SW480 (cell line): ENCODE measurements at regions not wholly inside any gene's neighbourhood (a gene's known extent, or its start where the extent isn't known, plus 50 kb on each side); places are given as distances from the start of the nearest gene placed in this dataset.

ENCODE experiments used
- DNase-seq: peaks from one replicate; pipeline ENCODE4 v3.0.0-alpha.2; 2016; ENCODE audit warnings: low spot score

DNA sequence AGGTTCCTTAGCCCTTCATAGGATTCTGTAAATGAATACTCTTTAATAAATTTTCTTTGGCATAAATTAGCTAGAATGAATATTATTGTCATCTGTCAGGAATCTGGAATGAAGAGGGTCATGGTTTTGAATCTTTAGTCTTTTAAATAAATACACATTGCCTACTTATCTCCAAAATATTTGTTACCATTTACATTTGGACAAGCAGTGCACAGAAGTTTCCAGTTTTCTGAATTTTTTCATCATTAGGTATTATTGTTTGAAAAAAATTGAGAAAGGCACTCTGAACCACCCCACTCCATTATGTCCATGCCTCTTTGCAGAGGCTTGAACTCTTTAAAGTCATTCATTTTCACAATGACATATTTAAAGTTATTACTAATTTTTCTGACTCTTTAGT, 549.0 kb upstream of the LUZP2 start:
- DNase-seq = no peak

- DNase-seq = no peak
Observed at GRCh38 chr11:23948851-23949250, 548.0 kb upstream of the LUZP2 start.

- no peak for DNase-seq
Observed at GRCh38 chr11:23953951-23954710, 542.7 kb upstream of the LUZP2 start.

- no peak for DNase-seq
Observed at GRCh38 chr11:23954730-23955129, 542.1 kb upstream of the LUZP2 start.

DNA sequence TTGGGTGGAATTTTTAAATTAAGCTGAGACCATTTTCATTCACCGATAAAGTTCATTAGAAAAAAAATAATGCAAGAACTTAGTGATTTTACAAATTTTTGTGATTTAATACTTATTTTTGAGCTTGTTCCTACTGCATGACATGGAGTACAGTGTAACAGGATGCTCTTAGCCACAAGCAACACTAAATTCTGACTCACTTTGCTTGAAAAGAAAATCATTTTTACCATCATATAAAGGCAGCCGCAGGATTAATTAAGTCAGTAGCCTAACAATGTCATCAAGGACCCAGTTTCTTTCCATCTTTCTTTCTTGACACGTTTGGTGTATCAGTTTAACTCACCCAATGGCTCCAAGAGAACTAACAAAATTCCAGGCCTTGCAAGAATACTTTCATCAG, 540.3 kb upstream of the LUZP2 start:
- no peak for DNase-seq

GRCh38 chr11:23957314-23957713, 539.5 kb upstream of the LUZP2 start:
- no peak for DNase-seq

DNA sequence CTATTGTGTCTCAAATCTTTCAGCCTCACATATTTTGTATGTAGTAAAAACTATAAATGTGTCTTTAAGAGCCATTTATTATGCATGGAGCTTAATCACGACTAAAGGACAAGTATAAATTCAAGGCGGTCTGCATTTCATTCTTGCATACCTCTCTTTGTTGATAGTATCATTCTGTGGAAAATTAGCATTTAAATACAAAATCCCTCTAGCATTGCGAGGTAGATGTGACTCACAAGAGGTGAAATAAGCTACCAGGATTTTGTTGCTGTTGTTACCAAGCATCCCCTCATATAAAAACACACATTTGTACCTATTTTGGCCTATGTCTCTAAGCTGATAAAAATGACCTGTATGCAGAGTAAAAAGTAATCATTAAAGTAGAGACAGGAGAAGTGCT, 537.4 kb upstream of the LUZP2 start:
- DNase-seq = no peak

- no peak for DNase-seq
Observed at GRCh38 chr11:23961503-23962338, 535.1 kb upstream of the LUZP2 start.

DNA sequence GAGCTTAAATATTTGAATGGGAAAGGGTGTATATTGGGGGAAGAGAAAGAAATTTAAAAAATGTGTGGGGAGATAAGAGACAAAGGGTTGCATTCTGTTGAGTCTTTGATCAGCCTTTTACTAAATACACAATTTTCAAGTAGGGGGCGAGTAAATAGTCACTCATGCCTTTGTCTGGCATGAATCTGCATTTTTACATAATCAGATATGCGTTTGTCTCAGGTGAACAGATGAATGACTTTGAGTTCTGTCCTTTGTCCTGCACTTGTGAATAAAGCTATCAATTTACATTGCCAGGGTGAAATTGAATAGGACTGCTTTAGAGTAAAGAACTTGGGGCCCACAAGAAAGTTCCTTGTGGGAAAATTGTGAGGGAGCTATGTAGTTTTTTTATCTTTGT, 523.6 kb upstream of the LUZP2 start:
- DNase-seq = no peak

DNA sequence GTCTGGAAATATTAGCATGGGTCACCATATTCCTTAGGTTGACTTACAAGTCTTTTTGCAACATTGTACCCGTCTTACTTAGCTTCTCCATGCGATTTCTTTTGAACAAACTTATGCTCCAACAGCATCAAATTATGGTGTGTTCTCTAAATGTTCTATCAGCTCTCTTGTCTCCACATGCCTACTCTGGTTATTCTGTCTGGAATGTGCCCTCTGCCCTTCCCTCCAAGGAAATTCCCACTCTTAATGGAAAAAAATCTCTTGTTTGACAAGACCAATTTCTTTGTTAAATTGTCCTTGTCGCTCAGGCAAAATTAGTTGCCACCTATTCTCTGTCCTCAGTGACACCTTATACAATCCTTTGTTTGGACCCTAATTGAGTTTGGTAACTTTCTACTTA, 522.8 kb upstream of the LUZP2 start:
- DNase-seq = no peak

GRCh38 chr11:23974601-23975000, 522.3 kb upstream of the LUZP2 start:
- no peak for DNase-seq

GRCh38 chr11:23976426-23976825, 520.4 kb upstream of the LUZP2 start:
- DNase-seq = no peak

DNA sequence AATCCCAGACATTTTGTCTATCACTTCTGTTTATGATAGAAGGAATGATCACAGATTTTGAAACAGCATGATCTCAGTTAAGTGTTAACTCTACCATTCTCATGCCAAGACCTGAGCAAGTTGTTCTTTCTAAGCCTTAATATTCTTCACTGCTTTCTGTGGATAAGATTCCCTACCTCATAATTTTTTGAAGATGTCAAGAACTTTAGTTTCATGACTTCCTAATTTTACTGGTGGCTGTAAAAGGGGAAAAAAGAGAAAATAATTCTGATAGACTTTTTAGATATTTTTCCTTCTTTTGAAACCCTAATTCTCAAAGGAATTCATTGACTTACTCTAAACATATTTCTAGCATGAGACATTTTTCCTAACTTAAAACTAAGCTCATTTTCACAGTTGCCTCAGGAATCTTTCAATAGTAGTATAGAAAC, 520.0 kb upstream of the LUZP2 start:
- no peak for DNase-seq

GRCh38 chr11:23988381-23989006, 508.4 kb upstream of the LUZP2 start:
- peak; percentile 8 for DNase-seq

DNA sequence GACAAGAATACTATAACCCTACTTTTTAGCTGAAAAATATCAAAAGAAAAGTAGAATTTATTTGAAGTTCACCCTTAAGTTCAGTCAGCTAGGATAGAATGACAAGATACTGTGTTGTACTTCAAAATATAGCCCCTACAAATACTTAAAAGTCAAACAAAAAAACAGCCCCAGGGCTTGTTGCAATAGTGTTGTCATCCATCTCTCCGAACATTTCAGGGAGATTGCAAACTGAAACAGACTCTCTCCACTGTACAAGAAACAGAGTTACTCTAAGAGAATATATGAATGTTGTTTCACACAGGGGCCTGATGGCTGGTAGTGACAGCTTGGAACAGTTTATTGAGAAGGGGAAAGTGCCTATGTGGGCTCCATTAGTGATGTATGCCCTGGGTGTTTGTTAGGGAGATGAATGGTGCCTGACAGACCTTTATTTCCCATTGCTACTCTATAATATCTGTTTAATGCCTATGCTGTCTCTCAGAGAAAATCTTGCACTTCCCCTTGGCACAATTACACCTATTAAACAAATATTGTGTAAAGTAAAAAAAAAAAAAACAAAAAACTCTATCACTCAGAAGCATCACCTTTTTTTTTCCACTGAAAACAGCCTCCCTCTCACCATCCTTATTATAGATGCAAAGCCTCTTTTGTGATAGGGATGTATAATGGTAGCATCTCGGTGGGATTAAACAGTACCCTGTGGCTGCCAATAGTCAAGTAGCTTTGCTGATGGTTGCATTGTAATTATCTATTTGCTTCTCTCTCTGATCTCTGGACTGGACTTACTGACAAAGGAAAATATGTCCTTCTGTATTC, 506.3 kb upstream of the LUZP2 start:
- DNase-seq = no peak

DNA sequence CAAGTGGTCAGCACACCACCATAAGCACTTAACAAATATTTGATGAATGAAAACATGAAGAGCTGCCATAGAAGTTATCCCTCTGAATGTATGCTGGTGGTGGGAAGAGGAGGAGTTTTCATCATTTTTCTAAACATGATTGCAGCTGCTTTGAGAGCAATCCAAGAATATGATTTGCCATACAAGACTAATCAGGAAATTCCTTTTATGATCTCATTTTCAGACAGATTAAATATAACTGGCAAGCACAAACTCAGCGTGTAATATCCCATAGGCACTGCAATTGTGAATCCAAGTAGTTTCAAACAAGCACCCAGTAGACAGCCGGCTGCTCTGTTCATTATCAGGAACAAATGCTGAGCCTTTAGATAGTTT, 505.7 kb upstream of the LUZP2 start:
- DNase-seq = no peak

GRCh38 chr11:23995891-23996290, 501.0 kb upstream of the LUZP2 start:
- DNase-seq = no peak

GRCh38 chr11:23997356-23997755, 499.5 kb upstream of the LUZP2 start:
- DNase-seq = no peak

- no peak for DNase-seq
Observed at GRCh38 chr11:24005202-24005876, 491.5 kb upstream of the LUZP2 start.

- DNase-seq = no peak
Observed at GRCh38 chr11:24043842-24044241, 453.0 kb upstream of the LUZP2 start.

GRCh38 chr11:24046731-24047130, 450.1 kb upstream of the LUZP2 start:
- no peak for DNase-seq

DNA sequence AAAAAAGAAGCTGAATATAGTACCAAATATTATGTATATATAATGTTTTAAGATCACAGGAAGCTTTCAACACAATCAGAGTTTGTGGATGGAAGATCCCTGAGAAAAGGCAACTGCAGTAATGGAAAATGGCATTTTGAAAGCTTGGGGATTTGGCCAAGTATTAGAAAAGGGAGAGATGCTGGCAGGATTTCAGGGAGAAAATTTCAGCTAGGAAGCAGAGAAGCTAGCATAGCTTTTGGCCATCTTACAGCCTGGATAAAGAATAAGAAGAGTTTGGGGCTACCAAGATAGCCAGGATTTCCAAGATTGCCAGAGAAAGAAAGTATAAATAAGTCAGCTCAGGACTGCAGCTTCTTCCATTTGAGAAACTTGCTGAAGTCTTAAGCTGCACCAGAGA, 440.8 kb upstream of the LUZP2 start:
- no peak for DNase-seq
